Prostate gland (tissue), 2 donors: ENCODE measurements at regions not wholly inside any gene's neighbourhood (a gene's known extent, or its start where the extent isn't known, plus 50 kb on each side); places are given as distances from the start of the nearest gene placed in this dataset.

Experiments
- DNase-seq: peaks from one replicate; pipeline ENCODE4 v3.0.0-alpha.2; 2019; ENCODE audit warnings: low spot score
- H3K27ac ChIP-seq, 2 donors: fragments of 200-600 bp; sonication (generic); 2 replicates each; pipeline ENCODE4 v1.5.1; 2017 to 2019
- H3K27me3 ChIP-seq: fragments of 200-600 bp; sonication (generic); replicated peaks from 2 replicates; pipeline ENCODE4 v1.5.1; 2019; ENCODE audit not compliant: insufficient read depth
- H3K36me3 ChIP-seq, 2 donors: fragments of 200-600 bp; sonication (generic); 1 replicate in 1 of 2; 2 replicates in 1 of 2; pipeline versions ENCODE4 v1.5.1 to v1.8.1; 2017 to 2019
- H3K4me1 ChIP-seq: fragments of 200-600 bp; sonication (generic); replicated peaks from 2 replicates; pipeline ENCODE4 v1.5.1; 2019
- H3K4me3 ChIP-seq, 2 donors: fragments of 200-600 bp; sonication (generic); 2 replicates each; pipeline ENCODE4 v1.5.1; 2017 to 2019
- H3K9me3 ChIP-seq: fragments of 200-600 bp; sonication (generic); 2 replicates; pipeline ENCODE4 v1.5.1; 2017
- CTCF ChIP-seq, 4 experiments: fragments of 200-600 bp in 2 of 4; fragments of 450-650 bp in 2 of 4; sonication (generic) in 2 of 4; IDR thresholded peaks; 1 replicate in 3 of 4; 2 replicates in 1 of 4; pipeline ENCODE4 v1.5.1; 2016 to 2019; ENCODE audit warnings: antibody characterized with exemption in 4 of 4, mild to moderate bottlenecking in 2 of 4, moderate library complexity in 2 of 4
- POLR2A ChIP-seq: fragments of 450-650 bp; IDR thresholded peaks from one replicate; pipeline ENCODE4 v1.6.1; 2016; ENCODE audit warnings: antibody characterized with exemption, mild to moderate bottlenecking
- POLR2AphosphoS5 ChIP-seq: sonication (generic); formaldehyde crosslinking; IDR thresholded peaks from one replicate; pipeline ENCODE4 v1.6.1; 2017; ENCODE audit warnings: antibody characterized with exemption
- WGBS: methylation state at CpG from one replicate; pipeline ENCODE4 v1.1.5; 2018; 5-methylcytosine and 5-hydroxymethylcytosine counted together
- intact Hi-C: fragments of 100-400 bp; cut with DNase I; formaldehyde crosslinking; loops from one replicate; pipeline ENCODE4 v1.14.2; 2022

- DNase-seq, result no peak
- no peaks in the 10 kb centered on the region for H3K27me3 ChIP-seq
- intact Hi-C loops, result no loop called here
- no peak overlapping the region for H3K4me3 ChIP-seq
- 55% methylated on average over 10 of the region's 10 CpGs for WGBS
- TF ChIP-seq POLR2AphosphoS5 (no peak), CTCF (IDR thresholded peaks at IDR 0.05) (no peak), POLR2A (no peak)
- no peaks in the 10 kb centered on the region for H3K4me1 ChIP-seq
- no peaks in the 10 kb centered on the region for H3K36me3 ChIP-seq
- no peaks in the 10 kb centered on the region for H3K9me3 ChIP-seq
- H3K27ac ChIP-seq, result no peak overlapping the region
These were observed 223.7 kb upstream of the ZMIZ1 start for GRCh38 chr10:78844960-78845607.

GRCh38 chr10:78846071-78846470, 222.7 kb upstream of the ZMIZ1 start:
- H3K9me3 ChIP-seq, result no peaks in the 10 kb centered on the region
- 71% methylated on average over 5 of the region's 5 CpGs for WGBS
- no peak overlapping the region for H3K27ac ChIP-seq
- TF ChIP-seq CTCF (IDR thresholded peaks at IDR 0.05) (no peak), POLR2AphosphoS5 (no peak), POLR2A (no peak)
- intact Hi-C loops, result no loop called here
- H3K36me3 ChIP-seq, result no peaks in the 10 kb centered on the region
- no peaks in the 10 kb centered on the region for H3K27me3 ChIP-seq
- no peak for DNase-seq
- no peaks in the 10 kb centered on the region for H3K4me1 ChIP-seq
- H3K4me3 ChIP-seq, result no peak overlapping the region

GRCh38 chr10:78846760-78847159, 222.0 kb upstream of the ZMIZ1 start:
- Histone ChIP-seq H3K4me1 (no peaks in the 10 kb centered on the region), H3K36me3 (no peaks in the 10 kb centered on the region), H3K4me3 (no peak overlapping the region), H3K27me3 (no peaks in the 10 kb centered on the region), H3K9me3 (no peaks in the 10 kb centered on the region), H3K27ac (no peak overlapping the region)
- WGBS, result 86% methylated on average over 7 of the region's 7 CpGs
- DNase-seq, result no peak
- TF ChIP-seq POLR2AphosphoS5, result no peak
- no peak for TF ChIP-seq POLR2A
- no peak for TF ChIP-seq CTCF (IDR thresholded peaks at IDR 0.05)
- intact Hi-C loops, result no loop called here

- H3K9me3 ChIP-seq, result no peaks in the 10 kb centered on the region
- H3K27me3 ChIP-seq, result no peaks in the 10 kb centered on the region
- TF ChIP-seq POLR2AphosphoS5, result no peak
- TF ChIP-seq POLR2A, result no peak
- TF ChIP-seq CTCF (IDR thresholded peaks at IDR 0.05), result no peak
- no peak for DNase-seq
- H3K36me3 ChIP-seq, result no peaks in the 10 kb centered on the region
- no peaks in the 10 kb centered on the region for H3K4me1 ChIP-seq
- 80% methylated on average over 5 of the region's 5 CpGs for WGBS
- intact Hi-C loops, result no loop called here
- no peak overlapping the region for H3K27ac ChIP-seq
- no peak overlapping the region for H3K4me3 ChIP-seq
These were observed 221.3 kb upstream of the ZMIZ1 start for GRCh38 chr10:78847485-78847884.

- 63% methylated on average over 7 of the region's 7 CpGs for WGBS
- TF ChIP-seq CTCF (IDR thresholded peaks at IDR 0.05), result no peak
- TF ChIP-seq POLR2AphosphoS5, result no peak
- TF ChIP-seq POLR2A, result no peak
- no peak for DNase-seq
- Histone ChIP-seq H3K27me3 (no peaks in the 10 kb centered on the region), H3K4me1 (no peaks in the 10 kb centered on the region), H3K4me3 (no peak overlapping the region), H3K9me3 (no peaks in the 10 kb centered on the region), H3K27ac (no peak overlapping the region), H3K36me3 (no peaks in the 10 kb centered on the region)
- intact Hi-C loops, result no loop called here
These were observed 219.7 kb upstream of the ZMIZ1 start for GRCh38 chr10:78849115-78849514.
